Sigmoid colon (tissue), 3 donors: ENCODE measurements at regions not wholly inside any gene's neighbourhood (a gene's known extent, or its start where the extent isn't known, plus 50 kb on each side); places are given as distances from the start of the nearest gene placed in this dataset.

Experiments used
- CTCF ChIP-seq, 4 experiments: fragments of 450-650 bp in 3 of 4; fragments of 200-600 bp in 1 of 4; IDR thresholded peaks; one replicate each; pipeline ENCODE4 v1.5.1; 2016 to 2019; ENCODE audit warnings: antibody characterized with exemption in 4 of 4, mild to moderate bottlenecking in 3 of 4, moderate library complexity in 2 of 4
- POLR2A ChIP-seq, 2 donors: fragments of 450-650 bp; IDR thresholded peaks; one replicate each; pipeline ENCODE4 v1.6.1; 2016; ENCODE audit warnings: antibody characterized with exemption in 2 of 2, mild to moderate bottlenecking in 2 of 2, moderate library complexity in 2 of 2

DNA sequence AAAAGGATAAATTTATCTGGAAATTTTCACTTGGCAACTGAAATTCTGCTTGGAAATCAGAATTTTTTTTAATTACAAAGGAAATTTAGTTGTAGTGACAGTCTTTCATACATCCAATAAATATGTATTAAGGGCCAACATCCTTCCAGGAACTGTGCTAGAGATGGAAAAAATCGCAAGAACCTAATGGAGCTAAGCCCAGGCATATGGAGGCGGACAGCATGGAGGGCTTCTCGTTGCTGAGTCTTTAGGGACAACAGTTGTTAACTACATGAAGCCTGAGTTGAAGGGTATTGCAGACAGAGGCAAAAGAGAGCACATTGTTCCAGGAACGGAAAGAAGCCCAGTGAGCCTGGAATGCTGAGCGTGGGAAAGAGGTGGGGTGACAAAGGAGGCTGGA lies 208.9 kb downstream of the IBTK start:
- no peak for TF ChIP-seq CTCF (IDR thresholded peaks at IDR 0.05)
- no peak for TF ChIP-seq POLR2A (IDR thresholded peaks at IDR 0.05)
